AG04450 (cell line): ENCODE measurements at regions not wholly inside any gene's neighbourhood (a gene's known extent, or its start where the extent isn't known, plus 50 kb on each side); places are given as distances from the start of the nearest gene placed in this dataset.

Experiments used
- CTCF ChIA-PET: fragments of 300-600, 350-600 bp; formaldehyde crosslinking; extraction: SDS; loops from one replicate; lab custom pipeline; 2022; ENCODE audit warnings: antibody characterized with exemption, inconsistent platforms; lab: Charles Lee
- POLR2A ChIA-PET: fragments of 350-600 bp; formaldehyde crosslinking; extraction: SDS; loops from one replicate; lab custom pipeline; 2021; ENCODE audit warnings: antibody characterized with exemption, inconsistent platforms; lab: Yijun Ruan, JAX
- DNase-seq: peaks from one replicate; pipeline ENCODE4 v3.0.0-alpha.2; 2011; ENCODE audit warnings: low read depth, low spot score
- H3K27ac ChIP-seq: one replicate; pipeline ENCODE4 v1.5.1; 2012; ENCODE audit warnings: low read depth, low read length, control low read depth
- H3K27me3 ChIP-seq: one replicate; pipeline ENCODE4 v1.6.0; 2012; ENCODE audit warnings: low read length; ENCODE audit not compliant: control insufficient read depth, insufficient read depth
- H3K4me3 ChIP-seq: 2 replicates; pipeline ENCODE4 v1.5.1; 2011; ENCODE audit warnings: mild to moderate bottlenecking, low read depth, low read length, control low read depth
- H3K9me3 ChIP-seq: 2 replicates; pipeline ENCODE4 v1.5.1; 2012; ENCODE audit warnings: low read length; ENCODE audit not compliant: control insufficient read depth, insufficient read depth
- TF ChIP-seq, protein P1 (sequence below): IDR thresholded peaks from 2 replicates; pipeline ENCODE4 v1.5.1; 2011; ENCODE audit warnings: low read depth, low read length, control low read depth, inconsistent platforms

DNA sequence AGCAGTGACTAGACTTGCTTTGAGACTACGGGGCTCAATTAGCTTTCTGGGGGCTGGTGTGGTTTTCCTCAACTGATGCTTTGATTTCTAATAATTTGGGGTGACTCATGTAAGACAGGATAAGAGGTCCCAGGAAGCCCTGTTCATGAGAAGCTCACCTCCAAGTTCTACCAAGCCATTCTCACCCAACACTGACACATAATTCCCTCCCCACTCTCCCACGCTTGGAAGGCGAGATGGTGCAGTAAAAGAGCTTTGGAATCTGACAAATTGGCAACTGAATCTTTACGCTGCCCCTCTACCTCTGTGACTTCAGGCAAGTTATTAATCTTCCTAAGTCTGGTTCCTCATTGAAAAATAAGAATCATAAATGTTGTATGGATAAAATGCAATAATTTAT lies 299.1 kb upstream of the DUSP10 start:
- no peak overlapping the region for H3K4me3 ChIP-seq
- H3K27ac ChIP-seq: no peak overlapping the region
- TF ChIP-seq, protein P1, sequence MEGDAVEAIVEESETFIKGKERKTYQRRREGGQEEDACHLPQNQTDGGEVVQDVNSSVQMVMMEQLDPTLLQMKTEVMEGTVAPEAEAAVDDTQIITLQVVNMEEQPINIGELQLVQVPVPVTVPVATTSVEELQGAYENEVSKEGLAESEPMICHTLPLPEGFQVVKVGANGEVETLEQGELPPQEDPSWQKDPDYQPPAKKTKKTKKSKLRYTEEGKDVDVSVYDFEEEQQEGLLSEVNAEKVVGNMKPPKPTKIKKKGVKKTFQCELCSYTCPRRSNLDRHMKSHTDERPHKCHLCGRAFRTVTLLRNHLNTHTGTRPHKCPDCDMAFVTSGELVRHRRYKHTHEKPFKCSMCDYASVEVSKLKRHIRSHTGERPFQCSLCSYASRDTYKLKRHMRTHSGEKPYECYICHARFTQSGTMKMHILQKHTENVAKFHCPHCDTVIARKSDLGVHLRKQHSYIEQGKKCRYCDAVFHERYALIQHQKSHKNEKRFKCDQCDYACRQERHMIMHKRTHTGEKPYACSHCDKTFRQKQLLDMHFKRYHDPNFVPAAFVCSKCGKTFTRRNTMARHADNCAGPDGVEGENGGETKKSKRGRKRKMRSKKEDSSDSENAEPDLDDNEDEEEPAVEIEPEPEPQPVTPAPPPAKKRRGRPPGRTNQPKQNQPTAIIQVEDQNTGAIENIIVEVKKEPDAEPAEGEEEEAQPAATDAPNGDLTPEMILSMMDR: no peak
- ChIA-PET CTCF (no interaction called here), POLR2A (no interaction called here)
- H3K27me3 ChIP-seq: no peaks in the 10 kb centered on the region
- H3K9me3 ChIP-seq: no peaks in the 10 kb centered on the region; the same call in 1 of the 2 replicates
- no peak for DNase-seq

DNA sequence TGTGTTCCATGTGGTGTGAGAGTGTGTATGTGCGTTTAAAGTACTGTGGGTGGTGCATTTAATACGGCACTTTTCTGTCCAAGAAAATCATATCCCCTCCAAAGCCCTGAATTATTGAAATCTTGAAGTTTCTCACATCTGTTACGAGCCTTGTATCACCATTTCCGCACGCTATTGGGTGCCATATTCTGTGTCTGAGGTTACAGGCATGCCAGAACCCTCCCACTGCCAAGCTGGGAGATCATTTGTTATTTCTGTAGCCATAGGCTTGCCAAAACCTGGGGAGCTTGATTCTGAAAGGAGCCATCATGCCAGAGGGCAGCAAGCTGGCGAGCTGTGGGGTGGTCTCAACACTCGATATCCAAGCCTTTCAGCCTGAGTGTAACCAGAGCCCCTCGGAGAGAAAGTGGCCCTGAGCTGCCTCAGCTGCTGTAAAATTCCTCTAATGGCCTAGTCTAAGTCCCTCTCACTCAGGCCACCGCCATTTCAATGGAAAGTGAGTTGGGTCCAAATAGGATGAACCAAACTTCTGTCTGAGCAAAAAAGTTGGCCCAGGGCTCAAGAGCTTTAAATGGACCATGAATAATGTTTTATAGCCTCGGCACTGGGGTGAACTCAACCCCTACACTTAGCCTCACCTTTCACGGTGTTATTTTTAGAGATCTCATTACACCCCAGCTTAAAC lies 298.4 kb upstream of the DUSP10 start:
- no peak for DNase-seq
- CTCF ChIA-PET: no interaction called here
- H3K27ac ChIP-seq: no peak overlapping the region
- POLR2A ChIA-PET: no interaction called here
- TF ChIP-seq, protein P1: no peak
- H3K27me3 ChIP-seq: no peaks in the 10 kb centered on the region
- no peak overlapping the region for H3K4me3 ChIP-seq
- no peaks in the 10 kb centered on the region; the same call in 1 of the 2 replicates for H3K9me3 ChIP-seq

DNA sequence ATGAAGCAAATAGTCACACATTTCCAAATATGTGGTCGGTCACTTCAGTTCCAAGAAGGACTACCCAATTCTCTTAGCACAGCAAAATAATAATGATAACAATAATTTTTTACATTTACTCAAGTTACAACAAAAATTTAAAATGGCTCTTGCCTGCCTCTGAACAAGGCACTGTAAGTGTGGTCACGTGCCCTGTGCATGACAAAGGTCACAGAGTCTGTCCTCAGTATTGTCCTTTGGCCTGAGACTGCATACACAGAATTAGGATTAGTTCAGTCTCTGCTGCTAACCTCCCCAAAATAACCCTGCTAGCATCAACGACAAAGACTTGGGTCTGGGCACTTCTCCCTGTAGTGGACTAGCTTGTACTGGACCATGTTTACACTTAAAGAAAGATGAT lies 297.1 kb upstream of the DUSP10 start:
- TF ChIP-seq, protein P1: no peak
- no peaks in the 10 kb centered on the region for H3K27me3 ChIP-seq
- ChIA-PET POLR2A (no interaction called here), CTCF (interaction anchor here (0.7 kb wide), 1 partner anchor 194 kb away, joined by 5 read pairs; no protein-coding TSS in a partner anchor)
- no peak overlapping the region for H3K27ac ChIP-seq
- no peak overlapping the region for H3K4me3 ChIP-seq
- no peak for DNase-seq
- no peaks in the 10 kb centered on the region; the same call in 1 of the 2 replicates for H3K9me3 ChIP-seq

DNA sequence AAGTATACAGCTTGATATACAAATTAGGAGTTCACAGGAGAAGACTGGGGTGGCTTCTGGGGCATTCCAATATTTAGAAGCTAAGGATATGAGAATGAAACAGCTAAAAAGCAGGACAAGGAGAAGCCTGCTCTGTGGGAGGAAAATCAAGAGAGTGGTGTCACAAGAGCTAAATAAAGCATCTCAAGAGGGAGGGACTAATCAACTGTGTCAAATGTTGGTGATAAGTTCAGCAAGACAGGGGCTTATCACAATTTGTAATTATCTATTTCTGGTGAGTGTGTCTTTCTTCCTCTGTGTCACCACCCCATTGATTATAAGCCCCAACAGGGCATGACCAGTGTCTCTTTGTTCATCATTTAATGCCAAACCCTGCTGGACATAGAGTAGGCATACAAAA lies 295.8 kb upstream of the DUSP10 start:
- H3K27me3 ChIP-seq: no peaks in the 10 kb centered on the region
- no peak overlapping the region for H3K27ac ChIP-seq
- TF ChIP-seq, protein P1: no peak
- no peaks in the 10 kb centered on the region; the same call in 1 of the 2 replicates for H3K9me3 ChIP-seq
- POLR2A ChIA-PET: no interaction called here
- DNase-seq: no peak
- H3K4me3 ChIP-seq: no peak overlapping the region
- CTCF ChIA-PET: no interaction called here

DNA sequence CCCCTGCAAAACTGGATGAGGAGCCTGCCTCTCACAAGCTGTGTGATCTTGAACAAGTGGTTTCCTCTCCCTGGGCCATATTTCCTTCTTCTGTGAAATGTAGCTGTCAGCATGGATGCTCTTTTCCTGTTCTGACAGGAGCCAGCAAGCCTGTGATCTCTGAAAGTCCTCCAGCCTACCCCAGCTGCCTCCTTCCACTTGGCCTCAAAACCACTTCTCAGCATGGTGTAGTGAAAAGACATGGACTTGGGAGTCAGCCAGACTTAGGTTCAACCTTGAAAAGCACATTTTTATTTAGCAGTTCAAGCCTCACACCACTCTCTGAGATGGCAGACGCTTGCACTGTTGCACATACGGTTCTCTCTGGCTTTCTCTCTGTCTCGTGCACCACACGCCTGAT lies 292.9 kb upstream of the DUSP10 start:
- TF ChIP-seq, protein P1: no peak
- CTCF ChIA-PET: no interaction called here
- H3K27me3 ChIP-seq: no peaks in the 10 kb centered on the region
- no peak for DNase-seq
- H3K27ac ChIP-seq: no peak overlapping the region
- no peak overlapping the region for H3K4me3 ChIP-seq
- H3K9me3 ChIP-seq: no peaks in the 10 kb centered on the region
- POLR2A ChIA-PET: no interaction called here
